ENCODE measurements at regions not wholly inside any gene's neighbourhood (a gene's known extent, or its start where the extent isn't known, plus 50 kb on each side); places are given as distances from the start of the nearest gene placed in this dataset.
A peak's percentile ranks its signal among the peaks of the same experiment; 100 is the strongest.

DNA sequence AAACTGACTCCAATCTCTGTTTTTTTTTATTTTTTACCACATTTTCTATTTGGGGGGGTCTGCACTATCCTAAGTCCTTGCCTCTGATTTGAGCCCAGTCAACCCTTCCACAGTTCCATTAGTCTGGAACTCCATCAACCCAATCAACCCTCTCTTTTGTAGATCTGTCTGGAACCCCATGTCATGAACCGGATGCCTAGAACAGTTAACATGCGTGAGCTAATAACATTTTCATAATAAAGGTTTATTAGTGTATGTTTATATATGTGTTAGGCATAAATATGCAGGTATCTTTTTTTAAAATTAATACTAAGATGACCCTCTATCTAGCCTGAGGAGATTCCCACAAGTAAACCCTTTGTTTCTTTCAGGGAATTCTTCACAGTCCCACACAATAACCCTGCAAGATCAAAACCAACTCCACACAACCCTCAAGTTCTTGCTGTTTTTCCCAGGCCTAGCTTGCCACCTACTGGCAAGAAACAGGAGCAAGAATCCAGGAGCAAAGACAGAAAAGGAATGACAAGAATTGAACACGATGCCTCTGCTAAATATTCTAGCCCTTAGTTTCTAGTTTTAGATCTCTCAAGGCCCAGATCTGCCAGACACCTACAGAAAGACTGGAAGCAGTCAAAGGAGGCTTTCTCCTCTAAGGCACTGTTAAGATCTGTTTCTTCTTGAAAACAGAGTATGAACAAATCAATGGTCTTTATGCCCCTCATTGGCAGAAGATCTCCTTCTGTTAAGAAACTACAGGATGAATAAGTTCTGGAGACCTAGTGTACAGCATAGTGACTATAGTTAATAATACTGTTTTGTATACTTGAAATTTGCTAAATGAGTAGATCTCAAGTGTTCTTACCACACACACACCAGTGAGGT lies 100.4 kb downstream of the TRIM36 start:
- TF ChIP-seq, protein P1, sequence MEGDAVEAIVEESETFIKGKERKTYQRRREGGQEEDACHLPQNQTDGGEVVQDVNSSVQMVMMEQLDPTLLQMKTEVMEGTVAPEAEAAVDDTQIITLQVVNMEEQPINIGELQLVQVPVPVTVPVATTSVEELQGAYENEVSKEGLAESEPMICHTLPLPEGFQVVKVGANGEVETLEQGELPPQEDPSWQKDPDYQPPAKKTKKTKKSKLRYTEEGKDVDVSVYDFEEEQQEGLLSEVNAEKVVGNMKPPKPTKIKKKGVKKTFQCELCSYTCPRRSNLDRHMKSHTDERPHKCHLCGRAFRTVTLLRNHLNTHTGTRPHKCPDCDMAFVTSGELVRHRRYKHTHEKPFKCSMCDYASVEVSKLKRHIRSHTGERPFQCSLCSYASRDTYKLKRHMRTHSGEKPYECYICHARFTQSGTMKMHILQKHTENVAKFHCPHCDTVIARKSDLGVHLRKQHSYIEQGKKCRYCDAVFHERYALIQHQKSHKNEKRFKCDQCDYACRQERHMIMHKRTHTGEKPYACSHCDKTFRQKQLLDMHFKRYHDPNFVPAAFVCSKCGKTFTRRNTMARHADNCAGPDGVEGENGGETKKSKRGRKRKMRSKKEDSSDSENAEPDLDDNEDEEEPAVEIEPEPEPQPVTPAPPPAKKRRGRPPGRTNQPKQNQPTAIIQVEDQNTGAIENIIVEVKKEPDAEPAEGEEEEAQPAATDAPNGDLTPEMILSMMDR (IDR thresholded peaks at IDR 0.05): peak in 5 of 6 experiments; percentile 23 to 59 (median 47)
- TF ChIP-seq POLR2A (IDR thresholded peaks at IDR 0.05): no peak
